K562 (cell line): ENCODE measurements at regions not wholly inside any gene's neighbourhood (a gene's known extent, or its start where the extent isn't known, plus 50 kb on each side); places are given as distances from the start of the nearest gene placed in this dataset.

Experiments used
- DMBX1 ChIP-seq: fragments of 250-450 bp; sonication (Bioruptor Pico); IDR thresholded peaks from 2 replicates; pipeline ENCODE4 v1.8.0; 2022; ENCODE audit warnings: inconsistent platforms, mild to moderate bottlenecking, moderate library complexity, borderline replicate concordance
- HOXB6 ChIP-seq: fragments of 250-450 bp; sonication (Bioruptor Pico); IDR thresholded peaks from 2 replicates; pipeline ENCODE4 v1.5.1; 2022; ENCODE audit warnings: mild to moderate bottlenecking, borderline replicate concordance
- POLR2A ChIP-seq: fragments of 450-650 bp; conservative IDR thresholded peaks from 2 replicates; pipeline ENCODE4 v1.6.1; 2016
- POLR2AphosphoS5 ChIP-seq: IDR thresholded peaks from 2 replicates; pipeline ENCODE4 v1.6.1; 2011; ENCODE audit warnings: mild to moderate bottlenecking, low read depth, low read length, moderate library complexity; ENCODE audit not compliant: control insufficient read depth, insufficient read depth
- TOE1 ChIP-seq, 2 experiments: fragments of 450-650 bp in 1 of 2; sonication (generic) in 1 of 2; formaldehyde crosslinking in 1 of 2; IDR thresholded peaks; 2 replicates each; pipeline versions ENCODE4 v1.7.1 to v1.8.0; 2016 to 2022; ENCODE audit warnings: borderline replicate concordance in 2 of 2, mild to moderate bottlenecking in 2 of 2, antibody characterized with exemption in 1 of 2, inconsistent platforms in 1 of 2, low read depth in 1 of 2, missing genetic modification reagents in 1 of 2, moderate library complexity in 1 of 2
- ZNF57 ChIP-seq: fragments of 450-650 bp; formaldehyde crosslinking; IDR thresholded peaks from 2 replicates; pipeline ENCODE4 v1.4.0; 2020; ENCODE audit warnings: mild to moderate bottlenecking, moderate library complexity
- TF ChIP-seq, protein P1 (sequence below), 2 experiments: fragments of 450-650 bp in 1 of 2; sonication (generic) in 1 of 2; formaldehyde crosslinking in 1 of 2; IDR thresholded peaks; 2 replicates each; pipeline versions ENCODE4 v1.7.1 to v1.9.0; 2016 to 2022; ENCODE audit warnings: inconsistent platforms in 1 of 2, mild to moderate bottlenecking in 1 of 2, missing genetic modification reagents in 1 of 2
- TF ChIP-seq, protein P2 (sequence below), 2 experiments: fragments of 450-650 bp; formaldehyde crosslinking in 1 of 2; IDR thresholded peaks; 2 replicates each; pipeline versions ENCODE4 v1.4.0 to v1.6.1; 2014 to 2020; ENCODE audit warnings: mild to moderate bottlenecking in 2 of 2, borderline replicate concordance in 1 of 2, low read depth in 1 of 2
- TF ChIP-seq, protein P3 (sequence below): sonication (generic); formaldehyde crosslinking; IDR thresholded peaks from 2 replicates; pipeline ENCODE4 v1.8.1; 2023; ENCODE audit warnings: mild to moderate bottlenecking, missing genetic modification reagents

DNA sequence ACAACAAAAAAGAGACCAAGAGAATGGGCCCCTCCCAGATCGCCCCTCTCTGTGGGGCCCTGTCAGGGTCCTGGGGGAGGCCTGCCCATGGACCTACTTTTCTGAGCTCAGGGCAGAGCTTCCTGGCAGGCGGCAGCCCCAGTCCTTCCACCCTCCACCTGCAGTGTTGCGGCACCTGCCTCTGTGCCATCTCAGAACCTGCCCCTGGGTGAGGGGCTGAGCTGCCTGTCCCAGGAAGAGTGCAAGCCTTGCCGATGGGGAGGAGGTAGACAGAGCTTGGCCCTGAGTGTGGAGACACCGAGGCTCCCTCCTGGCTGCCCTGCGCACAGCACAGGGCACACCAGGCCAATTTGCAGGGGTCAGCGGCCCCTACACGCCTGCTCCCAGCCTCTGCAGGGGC, 67.5 kb downstream of the UNCX start:
- TF ChIP-seq POLR2AphosphoS5 (no peak), POLR2A (no peak), ZNF57 (CRISPR knock-in tag) (no peak), HOXB6 (CRISPR knock-in tag) (no peak), TOE1 (IDR thresholded peaks at IDR 0.05; ENCODE audit: borderline replicate concordance) (no peak), TOE1 (CRISPR knock-in tag; IDR thresholded peaks at IDR 0.05; ENCODE audit: borderline replicate concordance, low read depth) (no peak), DMBX1 (CRISPR knock-in tag) (no peak)
- TF ChIP-seq, protein P1, sequence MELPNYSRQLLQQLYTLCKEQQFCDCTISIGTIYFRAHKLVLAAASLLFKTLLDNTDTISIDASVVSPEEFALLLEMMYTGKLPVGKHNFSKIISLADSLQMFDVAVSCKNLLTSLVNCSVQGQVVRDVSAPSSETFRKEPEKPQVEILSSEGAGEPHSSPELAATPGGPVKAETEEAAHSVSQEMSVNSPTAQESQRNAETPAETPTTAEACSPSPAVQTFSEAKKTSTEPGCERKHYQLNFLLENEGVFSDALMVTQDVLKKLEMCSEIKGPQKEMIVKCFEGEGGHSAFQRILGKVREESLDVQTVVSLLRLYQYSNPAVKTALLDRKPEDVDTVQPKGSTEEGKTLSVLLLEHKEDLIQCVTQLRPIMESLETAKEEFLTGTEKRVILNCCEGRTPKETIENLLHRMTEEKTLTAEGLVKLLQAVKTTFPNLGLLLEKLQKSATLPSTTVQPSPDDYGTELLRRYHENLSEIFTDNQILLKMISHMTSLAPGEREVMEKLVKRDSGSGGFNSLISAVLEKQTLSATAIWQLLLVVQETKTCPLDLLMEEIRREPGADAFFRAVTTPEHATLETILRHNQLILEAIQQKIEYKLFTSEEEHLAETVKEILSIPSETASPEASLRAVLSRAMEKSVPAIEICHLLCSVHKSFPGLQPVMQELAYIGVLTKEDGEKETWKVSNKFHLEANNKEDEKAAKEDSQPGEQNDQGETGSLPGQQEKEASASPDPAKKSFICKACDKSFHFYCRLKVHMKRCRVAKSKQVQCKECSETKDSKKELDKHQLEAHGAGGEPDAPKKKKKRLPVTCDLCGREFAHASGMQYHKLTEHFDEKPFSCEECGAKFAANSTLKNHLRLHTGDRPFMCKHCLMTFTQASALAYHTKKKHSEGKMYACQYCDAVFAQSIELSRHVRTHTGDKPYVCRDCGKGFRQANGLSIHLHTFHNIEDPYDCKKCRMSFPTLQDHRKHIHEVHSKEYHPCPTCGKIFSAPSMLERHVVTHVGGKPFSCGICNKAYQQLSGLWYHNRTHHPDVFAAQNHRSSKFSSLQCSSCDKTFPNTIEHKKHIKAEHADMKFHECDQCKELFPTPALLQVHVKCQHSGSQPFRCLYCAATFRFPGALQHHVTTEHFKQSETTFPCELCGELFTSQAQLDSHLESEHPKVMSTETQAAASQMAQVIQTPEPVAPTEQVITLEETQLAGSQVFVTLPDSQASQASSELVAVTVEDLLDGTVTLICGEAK (IDR thresholded peaks at IDR 0.05): no peak
- TF ChIP-seq, protein P1 (CRISPR knock-in tag; IDR thresholded peaks at IDR 0.05): no peak
- TF ChIP-seq, protein P2, sequence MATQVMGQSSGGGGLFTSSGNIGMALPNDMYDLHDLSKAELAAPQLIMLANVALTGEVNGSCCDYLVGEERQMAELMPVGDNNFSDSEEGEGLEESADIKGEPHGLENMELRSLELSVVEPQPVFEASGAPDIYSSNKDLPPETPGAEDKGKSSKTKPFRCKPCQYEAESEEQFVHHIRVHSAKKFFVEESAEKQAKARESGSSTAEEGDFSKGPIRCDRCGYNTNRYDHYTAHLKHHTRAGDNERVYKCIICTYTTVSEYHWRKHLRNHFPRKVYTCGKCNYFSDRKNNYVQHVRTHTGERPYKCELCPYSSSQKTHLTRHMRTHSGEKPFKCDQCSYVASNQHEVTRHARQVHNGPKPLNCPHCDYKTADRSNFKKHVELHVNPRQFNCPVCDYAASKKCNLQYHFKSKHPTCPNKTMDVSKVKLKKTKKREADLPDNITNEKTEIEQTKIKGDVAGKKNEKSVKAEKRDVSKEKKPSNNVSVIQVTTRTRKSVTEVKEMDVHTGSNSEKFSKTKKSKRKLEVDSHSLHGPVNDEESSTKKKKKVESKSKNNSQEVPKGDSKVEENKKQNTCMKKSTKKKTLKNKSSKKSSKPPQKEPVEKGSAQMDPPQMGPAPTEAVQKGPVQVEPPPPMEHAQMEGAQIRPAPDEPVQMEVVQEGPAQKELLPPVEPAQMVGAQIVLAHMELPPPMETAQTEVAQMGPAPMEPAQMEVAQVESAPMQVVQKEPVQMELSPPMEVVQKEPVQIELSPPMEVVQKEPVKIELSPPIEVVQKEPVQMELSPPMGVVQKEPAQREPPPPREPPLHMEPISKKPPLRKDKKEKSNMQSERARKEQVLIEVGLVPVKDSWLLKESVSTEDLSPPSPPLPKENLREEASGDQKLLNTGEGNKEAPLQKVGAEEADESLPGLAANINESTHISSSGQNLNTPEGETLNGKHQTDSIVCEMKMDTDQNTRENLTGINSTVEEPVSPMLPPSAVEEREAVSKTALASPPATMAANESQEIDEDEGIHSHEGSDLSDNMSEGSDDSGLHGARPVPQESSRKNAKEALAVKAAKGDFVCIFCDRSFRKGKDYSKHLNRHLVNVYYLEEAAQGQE (IDR thresholded peaks at IDR 0.05; ENCODE audit: borderline replicate concordance): no peak
- TF ChIP-seq, protein P2 (CRISPR knock-in tag; IDR thresholded peaks at IDR 0.05; ENCODE audit: low read depth): no peak
- TF ChIP-seq, protein P3, sequence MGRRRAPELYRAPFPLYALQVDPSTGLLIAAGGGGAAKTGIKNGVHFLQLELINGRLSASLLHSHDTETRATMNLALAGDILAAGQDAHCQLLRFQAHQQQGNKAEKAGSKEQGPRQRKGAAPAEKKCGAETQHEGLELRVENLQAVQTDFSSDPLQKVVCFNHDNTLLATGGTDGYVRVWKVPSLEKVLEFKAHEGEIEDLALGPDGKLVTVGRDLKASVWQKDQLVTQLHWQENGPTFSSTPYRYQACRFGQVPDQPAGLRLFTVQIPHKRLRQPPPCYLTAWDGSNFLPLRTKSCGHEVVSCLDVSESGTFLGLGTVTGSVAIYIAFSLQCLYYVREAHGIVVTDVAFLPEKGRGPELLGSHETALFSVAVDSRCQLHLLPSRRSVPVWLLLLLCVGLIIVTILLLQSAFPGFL (CRISPR knock-in tag): no peak
